CD4-positive, alpha-beta T cell treated with Interleukin-2 at 100 ng/mL for 4 hours (primary cell): ENCODE measurements at regions not wholly inside any gene's neighbourhood (a gene's known extent, or its start where the extent isn't known, plus 50 kb on each side); places are given as distances from the start of the nearest gene placed in this dataset.
"Not testable (repeated sequence)": the region's sequence is repeated elsewhere in the genome, so short reads cannot be mapped to it uniquely, and the experiment has no call there.

Experiments
- DNase-seq: peaks from one replicate; pipeline ENCODE4 v3.0.0-alpha.2; 2020; ENCODE audit warnings: low spot score

GRCh38 chr2:109048163-109048562, 59.1 kb upstream of the EDAR start:
- no peak for DNase-seq

- not testable (repeated sequence) for DNase-seq
Measured at GRCh38 chr2:109047569-109047968, 58.5 kb upstream of the EDAR start.

DNA sequence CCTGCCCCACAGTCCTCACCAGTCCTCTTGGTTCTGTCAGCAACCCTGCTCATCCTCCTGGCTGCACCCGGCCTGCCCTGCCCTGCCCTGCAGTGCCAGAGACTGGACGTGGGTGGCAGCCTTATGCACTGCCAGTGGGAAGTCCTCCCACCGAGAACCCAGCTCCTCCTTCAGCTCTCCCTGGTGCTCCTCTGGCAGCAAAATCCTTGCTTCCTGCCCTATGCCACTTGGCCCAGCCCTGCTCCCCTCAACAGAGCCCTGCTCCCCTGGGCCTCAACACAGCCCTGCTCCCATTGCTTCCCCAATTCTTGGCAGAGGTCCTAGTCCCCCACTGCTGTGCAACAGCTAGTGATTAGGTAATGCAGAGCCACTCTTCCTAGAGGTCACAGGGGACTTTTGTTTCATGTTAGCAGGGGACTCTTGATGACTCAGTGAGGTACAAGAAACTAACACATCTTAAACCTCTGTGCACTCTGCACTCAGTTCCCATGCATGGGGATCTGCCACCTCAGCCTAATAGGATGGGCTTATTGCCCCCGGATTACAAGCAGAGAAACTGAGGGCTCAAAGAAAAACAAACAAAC, 58.0 kb upstream of the EDAR start:
- no peak for DNase-seq

- DNase-seq, result no peak
Measured at GRCh38 chr2:109045505-109045904, 56.5 kb upstream of the EDAR start.

- DNase-seq, result no peak
Measured at GRCh38 chr2:109038992-109039391, 50.0 kb upstream of the EDAR start.
